Mucosa of rectum (tissue), 2 donors: ENCODE measurements at regions not wholly inside any gene's neighbourhood (a gene's known extent, or its start where the extent isn't known, plus 50 kb on each side); places are given as distances from the start of the nearest gene placed in this dataset.
"Not testable (repeated sequence)": the region's sequence is repeated elsewhere in the genome, so short reads cannot be mapped to it uniquely, and the experiment has no call there.

Experiments
- H3K27ac ChIP-seq, 2 donors: one replicate each; pipeline ENCODE4 v1.7.0; 2013; ENCODE audit warnings: inconsistent platforms in 2 of 2, low read depth in 2 of 2, low read length in 2 of 2
- H3K27me3 ChIP-seq, 2 donors: one replicate each; pipeline ENCODE4 v1.7.0; 2013; ENCODE audit warnings: low read length in 2 of 2; ENCODE audit not compliant: control insufficient read depth in 2 of 2, insufficient read depth in 2 of 2
- H3K36me3 ChIP-seq, 2 donors: one replicate each; pipeline ENCODE4 v1.7.0; 2013; ENCODE audit warnings: low read length in 2 of 2; ENCODE audit not compliant: control insufficient read depth in 2 of 2, insufficient read depth in 2 of 2
- H3K4me1 ChIP-seq, 2 donors: one replicate each; pipeline ENCODE4 v1.7.0; 2013; ENCODE audit warnings: low read length in 2 of 2, mild to moderate bottlenecking in 1 of 2; ENCODE audit not compliant: control insufficient read depth in 2 of 2, insufficient read depth in 2 of 2
- H3K4me3 ChIP-seq, 2 donors: one replicate each; pipeline ENCODE4 v1.7.0; 2013; ENCODE audit warnings: low read length in 2 of 2
- H3K9ac ChIP-seq, 2 donors: one replicate each; pipeline ENCODE4 v1.7.0; 2013; ENCODE audit warnings: low read length in 2 of 2, low read depth in 1 of 2, mild to moderate bottlenecking in 1 of 2
- H3K9me3 ChIP-seq, 2 donors: one replicate each; pipeline ENCODE4 v1.7.0; 2013; ENCODE audit warnings: low read length in 2 of 2; ENCODE audit not compliant: control insufficient read depth in 2 of 2
- donor health status: healthy.
- donor health status: Normal muscosa, but diverticular disease.

DNA sequence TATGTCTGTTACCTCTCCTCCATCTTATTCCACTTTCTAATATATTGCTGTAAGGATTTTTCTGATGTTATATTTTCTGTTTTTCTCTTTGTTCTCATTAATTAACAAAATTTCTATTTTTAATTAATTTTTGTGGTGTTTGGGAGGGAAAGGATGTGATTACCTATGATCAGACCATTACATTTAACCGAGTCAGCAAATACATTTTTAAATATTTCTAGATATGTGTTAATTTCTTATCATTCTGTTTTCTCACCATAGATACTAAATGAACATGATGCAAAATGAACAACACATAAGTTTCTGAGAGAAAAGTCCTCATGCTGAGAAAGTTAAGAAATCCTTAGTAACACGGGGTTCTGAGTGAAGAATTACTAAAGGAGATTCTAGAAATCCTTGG lies 80.6 kb upstream of the P2RY1 start:
- no peaks in the 10 kb centered on the region for H3K27me3 ChIP-seq
- no peak overlapping the region for H3K27ac ChIP-seq
- H3K4me3 ChIP-seq = no peak overlapping the region

DNA sequence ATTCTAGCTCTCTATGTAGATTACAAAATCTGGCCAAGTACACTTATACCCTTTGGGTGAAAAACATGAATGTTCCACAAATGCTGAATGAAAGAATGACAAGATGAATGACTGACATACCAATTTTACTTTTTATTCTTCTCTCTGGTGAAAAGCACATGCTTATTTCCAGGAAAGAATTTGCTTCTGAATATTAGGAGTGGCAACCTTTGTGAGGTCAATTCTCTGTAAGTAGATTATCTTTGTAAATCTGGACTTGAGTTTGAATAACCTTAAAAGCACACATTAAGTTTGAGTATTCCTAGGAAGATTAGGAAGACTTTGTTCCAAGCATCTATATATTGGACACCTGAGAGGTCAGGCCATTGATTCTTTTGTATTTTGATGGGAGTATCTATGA lies 78.1 kb upstream of the P2RY1 start:
- no peaks in the 10 kb centered on the region for H3K9me3 ChIP-seq
- H3K9ac ChIP-seq = no peak overlapping the region
- no peaks in the 10 kb centered on the region for H3K36me3 ChIP-seq
- H3K27me3 ChIP-seq = no peaks in the 10 kb centered on the region
- H3K4me1 ChIP-seq = no peaks in the 10 kb centered on the region
- no peak overlapping the region for H3K4me3 ChIP-seq
- H3K27ac ChIP-seq = no peak overlapping the region

More for the DNA sequence above, 80.6 kb upstream of the P2RY1 start:
- no peaks in the 10 kb centered on the region for H3K9me3 ChIP-seq
- H3K36me3 ChIP-seq = no peaks in the 10 kb centered on the region
- H3K9ac ChIP-seq = no peak overlapping the region
- H3K4me1 ChIP-seq = no peaks in the 10 kb centered on the region

DNA sequence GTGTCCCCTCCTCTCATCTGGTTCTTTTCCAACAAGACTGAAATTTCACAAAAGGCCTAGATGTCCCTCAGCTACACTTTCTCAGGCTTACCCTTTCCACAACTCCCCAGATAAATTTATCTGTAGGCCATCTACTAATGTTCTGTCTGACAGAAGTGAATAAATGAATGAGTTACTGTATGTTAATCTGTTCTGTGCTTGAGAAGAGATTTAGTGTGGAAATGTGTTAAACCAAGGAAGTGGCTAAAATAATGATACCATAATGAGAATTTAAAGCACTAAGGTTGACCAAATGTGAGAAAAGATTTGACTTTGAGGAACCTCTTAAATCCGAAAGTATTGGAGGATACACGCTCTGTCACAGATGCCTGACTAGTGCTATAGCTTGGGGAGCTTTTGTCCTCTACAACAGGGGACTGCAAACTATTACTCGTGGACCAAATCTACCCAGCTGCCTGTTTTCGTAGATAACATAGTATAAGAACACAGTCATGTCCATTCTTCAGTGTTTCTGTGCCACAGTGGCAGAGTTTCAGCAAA lies 74.8 kb upstream of the P2RY1 start:
- no peaks in the 10 kb centered on the region for H3K27me3 ChIP-seq
- H3K9ac ChIP-seq = no peak overlapping the region
- no peak overlapping the region for H3K27ac ChIP-seq
- H3K9me3 ChIP-seq = no peaks in the 10 kb centered on the region
- H3K4me1 ChIP-seq = no peaks in the 10 kb centered on the region
- no peaks in the 10 kb centered on the region for H3K36me3 ChIP-seq
- H3K4me3 ChIP-seq = no peak overlapping the region

DNA sequence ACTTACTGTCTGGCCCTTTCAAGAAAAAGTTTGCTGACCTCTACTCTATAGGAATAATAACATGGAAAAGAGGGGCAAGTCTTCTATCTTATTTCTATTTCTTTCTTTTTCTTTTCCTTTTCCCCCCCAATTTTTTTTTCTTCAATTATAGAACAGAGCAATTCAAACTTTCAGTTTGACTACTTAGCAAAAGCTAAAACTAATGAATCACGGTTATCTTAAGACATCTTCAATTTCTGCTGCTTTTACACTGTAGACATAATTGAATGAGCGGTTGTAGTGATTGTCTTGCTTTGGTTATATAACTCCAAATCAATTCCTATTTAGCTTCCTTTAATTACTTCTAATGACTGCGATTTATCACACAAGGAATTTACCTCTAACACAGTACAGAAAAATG lies 74.3 kb upstream of the P2RY1 start:
- H3K4me1 ChIP-seq = no peaks in the 10 kb centered on the region

DNA sequence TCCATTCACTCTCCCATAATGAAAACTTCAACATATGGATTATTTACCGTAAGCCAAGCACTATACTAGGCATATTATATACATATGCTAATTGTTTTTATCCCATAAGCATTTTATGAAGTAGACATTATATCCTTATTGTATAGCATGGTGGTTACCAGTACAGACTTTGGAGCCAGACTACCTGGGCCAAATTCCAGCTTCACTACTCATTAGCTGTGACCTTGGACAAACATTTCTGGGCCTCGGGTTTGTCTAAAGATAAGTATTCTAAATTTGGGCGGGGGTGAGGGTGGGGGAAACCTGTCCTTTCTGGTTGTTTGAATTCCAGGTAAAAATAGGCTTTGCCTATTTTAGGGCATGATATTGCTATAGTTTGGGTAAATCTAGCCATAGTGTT lies 66.5 kb upstream of the P2RY1 start:
- H3K27me3 ChIP-seq = no peaks in the 10 kb centered on the region
- H3K27ac ChIP-seq = no peak overlapping the region
- no peak overlapping the region for H3K4me3 ChIP-seq

More for the DNA sequence above, 74.3 kb upstream of the P2RY1 start:
- H3K9me3 ChIP-seq = no peaks in the 10 kb centered on the region
- no peaks in the 10 kb centered on the region for H3K27me3 ChIP-seq
- no peaks in the 10 kb centered on the region for H3K36me3 ChIP-seq
- no peak overlapping the region for H3K9ac ChIP-seq
- no peak overlapping the region for H3K27ac ChIP-seq
- H3K4me3 ChIP-seq = no peak overlapping the region

DNA sequence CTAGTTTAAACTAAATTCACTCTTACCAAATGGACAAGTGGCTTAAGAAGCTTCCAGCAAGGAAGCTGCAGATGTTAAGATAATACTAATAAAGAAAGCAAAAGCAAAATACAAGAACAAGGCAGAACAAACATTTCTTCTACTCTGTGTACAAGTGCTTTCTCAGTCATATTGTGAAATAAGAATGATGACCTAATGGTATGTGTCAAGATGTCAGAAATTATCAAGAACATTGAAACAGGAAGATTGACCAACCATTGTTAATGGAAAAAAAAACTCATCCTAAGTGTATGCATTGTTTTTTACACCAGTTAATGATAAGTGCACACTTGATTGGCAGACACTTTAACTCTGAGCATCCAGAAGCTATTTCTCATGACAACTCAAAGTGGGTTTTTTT lies 65.4 kb upstream of the P2RY1 start:
- Histone ChIP-seq H3K27ac (no peak overlapping the region), H3K4me1 (peaks cover 0 to 3% of the 10 kb centered on the region in 2 donors), H3K9me3 (no peaks in the 10 kb centered on the region), H3K9ac (no peak overlapping the region), H3K36me3 (no peaks in the 10 kb centered on the region), H3K27me3 (no peaks in the 10 kb centered on the region), H3K4me3 (no peak overlapping the region)

More for the DNA sequence above, 66.5 kb upstream of the P2RY1 start:
- Histone ChIP-seq H3K36me3 (no peaks in the 10 kb centered on the region), H3K9me3 (no peaks in the 10 kb centered on the region), H3K4me1 (peaks cover 0 to 3% of the 10 kb centered on the region in 2 donors), H3K9ac (no peak overlapping the region)

DNA sequence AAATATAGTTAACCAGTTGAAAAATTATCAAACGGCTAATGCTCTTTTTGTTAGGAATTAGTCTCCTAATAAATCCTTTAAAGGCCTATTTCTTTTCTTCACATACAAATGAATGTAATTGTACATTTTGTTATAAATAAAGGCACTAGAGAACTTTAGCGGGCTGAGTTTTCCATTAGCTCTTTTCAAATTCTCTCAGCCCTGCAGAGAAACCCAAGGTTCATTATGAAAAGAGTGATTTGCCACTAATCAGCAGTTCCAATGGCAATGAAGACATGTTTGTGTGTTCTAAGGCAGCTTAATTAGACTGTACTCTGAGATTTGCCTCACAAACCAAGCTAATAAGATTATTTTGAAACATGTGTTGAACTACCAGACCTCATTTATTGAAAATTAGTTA lies 64.6 kb upstream of the P2RY1 start:
- no peaks in the 10 kb centered on the region for H3K36me3 ChIP-seq
- no peak overlapping the region for H3K27ac ChIP-seq
- no peak overlapping the region for H3K9ac ChIP-seq
- H3K4me3 ChIP-seq = no peak overlapping the region
- peaks cover 0 to 3% of the 10 kb centered on the region in 2 donors for H3K4me1 ChIP-seq
- H3K9me3 ChIP-seq = no peaks in the 10 kb centered on the region
- H3K27me3 ChIP-seq = no peaks in the 10 kb centered on the region

DNA sequence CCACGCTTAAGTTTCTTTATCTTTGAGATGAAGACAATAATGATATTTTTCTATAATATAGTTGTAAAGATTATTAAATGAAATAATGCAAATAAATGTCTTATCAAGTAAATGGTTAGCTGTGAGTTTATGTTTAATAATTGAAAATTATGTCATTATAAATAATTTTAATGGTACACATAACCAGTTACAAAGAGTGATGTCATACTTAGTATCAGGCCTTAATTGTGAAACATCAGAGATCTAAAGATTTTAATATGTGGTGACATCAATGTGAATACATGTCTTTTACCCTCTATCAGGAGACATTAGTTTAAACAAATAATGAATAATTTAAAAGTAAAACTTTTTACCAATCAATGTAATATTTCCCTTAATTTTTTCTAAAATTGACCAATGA lies 63.8 kb upstream of the P2RY1 start:
- Histone ChIP-seq H3K9ac (no peak overlapping the region), H3K27me3 (no peaks in the 10 kb centered on the region), H3K36me3 (no peaks in the 10 kb centered on the region), H3K4me1 (peaks cover 0 to 3% of the 10 kb centered on the region in 2 donors), H3K9me3 (no peaks in the 10 kb centered on the region), H3K4me3 (no peak overlapping the region), H3K27ac (no peak overlapping the region)

DNA sequence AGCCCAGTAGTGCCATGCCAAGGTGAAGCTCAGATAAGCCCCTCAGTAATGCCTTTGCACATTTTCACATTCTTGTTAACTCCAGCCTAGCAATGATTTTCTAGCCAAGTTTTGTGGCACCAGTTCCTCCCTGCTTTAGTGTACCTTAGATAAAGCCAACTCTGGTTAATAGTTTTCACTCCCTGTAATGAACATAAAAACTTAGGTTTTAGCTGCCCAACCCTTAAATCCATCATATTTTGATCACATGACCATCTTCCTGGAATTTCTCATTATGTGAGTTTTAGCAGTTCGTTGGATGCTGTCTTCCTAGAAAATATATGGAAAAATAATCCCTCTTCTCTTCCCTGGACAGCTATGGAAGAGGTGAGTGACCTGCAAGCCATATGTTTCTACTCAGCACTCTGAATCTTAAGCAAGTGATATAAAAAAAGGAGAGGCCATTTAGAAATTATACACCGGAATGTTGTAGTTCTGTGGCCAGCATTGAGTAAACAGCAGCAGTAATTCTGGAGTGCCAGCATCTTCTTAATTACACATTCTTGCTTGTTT lies 62.2 kb upstream of the P2RY1 start:
- no peak overlapping the region for H3K9ac ChIP-seq
- no peak overlapping the region for H3K4me3 ChIP-seq
- no peaks in the 10 kb centered on the region for H3K9me3 ChIP-seq
- no peaks in the 10 kb centered on the region for H3K27me3 ChIP-seq
- H3K4me1 ChIP-seq = peaks cover 0 to 3% of the 10 kb centered on the region in 2 donors
- H3K36me3 ChIP-seq = no peaks in the 10 kb centered on the region
- no peak overlapping the region for H3K27ac ChIP-seq

DNA sequence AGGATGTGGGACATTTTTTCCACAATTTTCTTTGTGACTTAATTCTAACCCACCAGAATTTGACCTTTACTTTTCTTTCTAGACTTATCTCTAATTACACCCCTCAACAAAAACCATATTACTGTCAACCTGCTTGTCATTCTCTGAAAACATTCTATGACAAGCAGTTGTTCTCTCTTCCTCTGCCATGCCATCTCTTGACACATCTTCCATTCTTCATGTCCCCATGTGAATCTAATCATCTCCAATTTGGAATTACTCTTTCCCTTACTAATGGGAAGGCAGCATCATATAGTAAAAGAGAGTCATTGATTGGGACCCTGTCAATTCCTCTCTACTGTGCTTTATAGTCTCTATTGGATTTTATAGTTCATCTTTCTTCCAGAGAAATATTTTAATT lies 61.3 kb upstream of the P2RY1 start:
- Histone ChIP-seq H3K9me3 (no peaks in the 10 kb centered on the region), H3K36me3 (no peaks in the 10 kb centered on the region), H3K27me3 (no peaks in the 10 kb centered on the region), H3K4me3 (no peak overlapping the region), H3K9ac (no peak overlapping the region), H3K4me1 (peaks cover 0 to 3% of the 10 kb centered on the region in 2 donors), H3K27ac (no peak overlapping the region)

DNA sequence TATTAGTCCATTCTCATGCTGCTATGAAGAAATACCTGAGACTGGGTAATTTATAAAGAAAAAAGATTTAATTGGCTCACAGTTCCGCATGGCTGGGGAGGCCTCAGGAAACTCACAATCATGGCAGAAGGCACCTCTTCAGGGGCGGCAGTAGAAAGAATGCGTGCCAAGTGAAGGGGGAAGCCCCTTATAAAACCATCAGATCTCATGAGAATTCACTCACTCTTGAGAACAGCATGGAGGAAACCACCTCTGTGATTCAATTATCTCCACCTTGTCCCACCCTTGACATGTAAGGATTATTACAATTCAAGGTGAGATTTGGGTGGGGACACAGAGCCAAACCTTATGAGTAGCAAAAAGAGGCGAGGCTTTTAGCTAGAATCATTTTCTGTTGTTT lies 60.7 kb upstream of the P2RY1 start:
- not testable (repeated sequence) for H3K9ac ChIP-seq, H3K4me3 ChIP-seq, H3K36me3 ChIP-seq, H3K4me1 ChIP-seq, H3K9me3 ChIP-seq, H3K27ac ChIP-seq, H3K27me3 ChIP-seq
